ENCODE measurements at regions not wholly inside any gene's neighbourhood (a gene's known extent, or its start where the extent isn't known, plus 50 kb on each side); places are given as distances from the start of the nearest gene placed in this dataset.

GRCh38 chr5:32854473-32854872 lies 143.4 kb downstream of the NPR3 start:
- TF ChIP-seq, protein P1, sequence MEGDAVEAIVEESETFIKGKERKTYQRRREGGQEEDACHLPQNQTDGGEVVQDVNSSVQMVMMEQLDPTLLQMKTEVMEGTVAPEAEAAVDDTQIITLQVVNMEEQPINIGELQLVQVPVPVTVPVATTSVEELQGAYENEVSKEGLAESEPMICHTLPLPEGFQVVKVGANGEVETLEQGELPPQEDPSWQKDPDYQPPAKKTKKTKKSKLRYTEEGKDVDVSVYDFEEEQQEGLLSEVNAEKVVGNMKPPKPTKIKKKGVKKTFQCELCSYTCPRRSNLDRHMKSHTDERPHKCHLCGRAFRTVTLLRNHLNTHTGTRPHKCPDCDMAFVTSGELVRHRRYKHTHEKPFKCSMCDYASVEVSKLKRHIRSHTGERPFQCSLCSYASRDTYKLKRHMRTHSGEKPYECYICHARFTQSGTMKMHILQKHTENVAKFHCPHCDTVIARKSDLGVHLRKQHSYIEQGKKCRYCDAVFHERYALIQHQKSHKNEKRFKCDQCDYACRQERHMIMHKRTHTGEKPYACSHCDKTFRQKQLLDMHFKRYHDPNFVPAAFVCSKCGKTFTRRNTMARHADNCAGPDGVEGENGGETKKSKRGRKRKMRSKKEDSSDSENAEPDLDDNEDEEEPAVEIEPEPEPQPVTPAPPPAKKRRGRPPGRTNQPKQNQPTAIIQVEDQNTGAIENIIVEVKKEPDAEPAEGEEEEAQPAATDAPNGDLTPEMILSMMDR (IDR thresholded peaks at IDR 0.05) = no peak
- no peak for TF ChIP-seq EP300 (IDR thresholded peaks at IDR 0.05)
- TF ChIP-seq POLR2A (IDR thresholded peaks at IDR 0.05) = no peak

All from ovary (tissue), 3 donors.